OCI-LY7 (cell line): ENCODE measurements at regions not wholly inside any gene's neighbourhood (a gene's known extent, or its start where the extent isn't known, plus 50 kb on each side); places are given as distances from the start of the nearest gene placed in this dataset.

Source experiments
- BruUV-seq: library from RNA; stranded (reverse); fragments of 400-500 nt; replicated peaks from 2 replicates; lab custom pipeline; 2021; lab: Mats Ljungman, UMichigan
- CTCF ChIA-PET: fragments of 300-600 bp; sonication (Branson Sonifier 250); formaldehyde crosslinking; loops from one replicate; lab custom pipeline; 2022; ENCODE audit warnings: antibody characterized with exemption; ENCODE audit not compliant: unreplicated experiment; lab: Charles Lee
- POLR2A ChIA-PET: fragments of 300-600 bp; sonication (Branson Sonifier 250); formaldehyde crosslinking; loops from one replicate; lab custom pipeline; 2022; ENCODE audit warnings: antibody characterized with exemption; lab: Charles Lee
- DNase-seq: peaks from one replicate; pipeline ENCODE4 v3.0.0-alpha.2; 2015; ENCODE audit warnings: low spot score
- H2AFZ ChIP-seq: fragments of 200-600 bp; sonication (generic), shearing (Covaris generic); 2 replicates; pipeline ENCODE4 v1.6.1; 2014; ENCODE audit warnings: mild to moderate bottlenecking, antibody characterized with exemption, low read length, moderate library complexity
- H3K27ac ChIP-seq: fragments of 200-600 bp; sonication (generic); 2 replicates; pipeline ENCODE4 v1.5.1; 2014; ENCODE audit warnings: mixed run types, low read depth, mild to moderate bottlenecking, moderate library complexity, low read length, inconsistent platforms; ENCODE audit not compliant: poor library complexity, severe bottlenecking
- H3K36me3 ChIP-seq: fragments of 200-600 bp; sonication (generic); 2 replicates; pipeline ENCODE4 v1.6.1; 2014; ENCODE audit warnings: mild to moderate bottlenecking, antibody characterized with exemption, low read length, moderate library complexity, mixed read lengths; ENCODE audit not compliant: insufficient read depth
- H3K4me1 ChIP-seq: fragments of 200-600 bp; sonication (generic); 2 replicates; pipeline ENCODE4 v1.5.1; 2014; ENCODE audit warnings: mild to moderate bottlenecking, low read length; ENCODE audit not compliant: insufficient read depth, poor library complexity, severe bottlenecking
- H3K4me2 ChIP-seq: fragments of 200-600 bp; sonication (generic); 2 replicates; pipeline ENCODE4 v1.6.1; 2014; ENCODE audit warnings: mild to moderate bottlenecking, low read length
- H3K4me3 ChIP-seq: fragments of 200-600 bp; sonication (generic); 2 replicates; pipeline ENCODE4 v1.5.1; 2014; ENCODE audit warnings: mild to moderate bottlenecking, low read depth, low read length; ENCODE audit not compliant: poor library complexity, severe bottlenecking
- H3K79me2 ChIP-seq: fragments of 200-600 bp; sonication (generic); 2 replicates; pipeline ENCODE4 v1.6.1; 2016; ENCODE audit warnings: low read depth, mild to moderate bottlenecking, low read length, moderate library complexity, mixed read lengths; ENCODE audit not compliant: insufficient read depth
- H3K9me2 ChIP-seq: fragments of 200-600 bp; sonication (generic); 2 replicates; pipeline ENCODE4 v1.6.1; 2016; ENCODE audit warnings: mild to moderate bottlenecking, low read length, mixed read lengths; ENCODE audit not compliant: insufficient read depth
- H3K9me3 ChIP-seq: fragments of 200-600 bp; sonication (generic); 2 replicates; pipeline ENCODE4 v1.6.1; 2014; ENCODE audit warnings: mild to moderate bottlenecking, mixed run types, low read length, mixed read lengths
- H4K20me1 ChIP-seq: fragments of 200-600 bp; sonication (generic); 2 replicates; pipeline ENCODE4 v1.6.1; 2014; ENCODE audit warnings: mild to moderate bottlenecking, antibody characterized with exemption, low read length, moderate library complexity, mixed read lengths; ENCODE audit not compliant: insufficient read depth
- EZH2phosphoT487 ChIP-seq: fragments of 200-600 bp; sonication (generic); IDR thresholded peaks from 2 replicates; pipeline ENCODE4 v1.6.1; 2018; ENCODE audit warnings: low read depth, borderline replicate concordance, mild to moderate bottlenecking, mixed run types, antibody characterized with exemption, low read length, moderate library complexity, mixed read lengths
- intact Hi-C: fragments of 100-400 bp; cut with micrococcal nuclease; formaldehyde crosslinking; loops from one replicate; pipeline ENCODE4 v1.10.0; 2022; ENCODE audit not compliant: unreplicated experiment
- TF ChIP-seq, protein P1 (sequence below): fragments of 200-600 bp; sonication (generic); conservative IDR thresholded peaks from 2 replicates; pipeline ENCODE4 v1.5.1; 2014; ENCODE audit warnings: mild to moderate bottlenecking, antibody characterized with exemption, low read length, moderate library complexity, mixed read lengths

GRCh38 chr20:17811628-17811965, 111.8 kb downstream of the BANF2 start:
- no TSS peak for BruUV-seq
- POLR2A ChIA-PET = no interaction called here
- CTCF ChIA-PET = interaction anchor here (1.1 kb wide), 1 partner anchor 14 kb away, joined by 3 read pairs; no protein-coding TSS in a partner anchor

GRCh38 chr20:17810847-17811627, 111.3 kb downstream of the BANF2 start:
- H2AFZ ChIP-seq = no peak overlapping the region
- no peak overlapping the region for H3K27ac ChIP-seq
- ChIA-PET POLR2A (no interaction called here), CTCF (interaction anchor here (1.1 kb wide), 1 partner anchor 13 kb away, joined by 3 read pairs; no protein-coding TSS in a partner anchor)
- intact Hi-C loops = no loop called here
- H3K9me3 ChIP-seq = no peaks in the 10 kb centered on the region
- H3K4me3 ChIP-seq = no peak overlapping the region
- no peaks in the 10 kb centered on the region for H3K36me3 ChIP-seq
- H3K9me2 ChIP-seq = no peaks in the 10 kb centered on the region
- no TSS peak for BruUV-seq
- H3K4me1 ChIP-seq = peaks cover 16% of the 10 kb centered on the region
- TF ChIP-seq, protein P1, sequence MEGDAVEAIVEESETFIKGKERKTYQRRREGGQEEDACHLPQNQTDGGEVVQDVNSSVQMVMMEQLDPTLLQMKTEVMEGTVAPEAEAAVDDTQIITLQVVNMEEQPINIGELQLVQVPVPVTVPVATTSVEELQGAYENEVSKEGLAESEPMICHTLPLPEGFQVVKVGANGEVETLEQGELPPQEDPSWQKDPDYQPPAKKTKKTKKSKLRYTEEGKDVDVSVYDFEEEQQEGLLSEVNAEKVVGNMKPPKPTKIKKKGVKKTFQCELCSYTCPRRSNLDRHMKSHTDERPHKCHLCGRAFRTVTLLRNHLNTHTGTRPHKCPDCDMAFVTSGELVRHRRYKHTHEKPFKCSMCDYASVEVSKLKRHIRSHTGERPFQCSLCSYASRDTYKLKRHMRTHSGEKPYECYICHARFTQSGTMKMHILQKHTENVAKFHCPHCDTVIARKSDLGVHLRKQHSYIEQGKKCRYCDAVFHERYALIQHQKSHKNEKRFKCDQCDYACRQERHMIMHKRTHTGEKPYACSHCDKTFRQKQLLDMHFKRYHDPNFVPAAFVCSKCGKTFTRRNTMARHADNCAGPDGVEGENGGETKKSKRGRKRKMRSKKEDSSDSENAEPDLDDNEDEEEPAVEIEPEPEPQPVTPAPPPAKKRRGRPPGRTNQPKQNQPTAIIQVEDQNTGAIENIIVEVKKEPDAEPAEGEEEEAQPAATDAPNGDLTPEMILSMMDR = no peak
- no peak for TF ChIP-seq EZH2phosphoT487
- no peaks in the 10 kb centered on the region for H3K79me2 ChIP-seq
- H3K4me2 ChIP-seq = peak overlapping the region; percentile 42
- no peaks in the 10 kb centered on the region for H4K20me1 ChIP-seq
- peak; percentile 27 for DNase-seq

More at GRCh38 chr20:17811628-17811965, 111.8 kb downstream of the BANF2 start:
- no peaks in the 10 kb centered on the region for H3K9me3 ChIP-seq
- no peak overlapping the region for H3K27ac ChIP-seq
- H4K20me1 ChIP-seq = no peaks in the 10 kb centered on the region
- H3K36me3 ChIP-seq = no peaks in the 10 kb centered on the region
- H3K4me3 ChIP-seq = no peak overlapping the region
- H3K9me2 ChIP-seq = no peaks in the 10 kb centered on the region
- no peaks in the 10 kb centered on the region for H3K79me2 ChIP-seq
- H3K4me2 ChIP-seq = peak overlapping the region; percentile 42
- intact Hi-C loops = no loop called here
- no peak overlapping the region for H2AFZ ChIP-seq
- H3K4me1 ChIP-seq = peaks cover 16% of the 10 kb centered on the region
- DNase-seq = no peak
- TF ChIP-seq EZH2phosphoT487 = no peak
- TF ChIP-seq, protein P1 = no peak

DNA sequence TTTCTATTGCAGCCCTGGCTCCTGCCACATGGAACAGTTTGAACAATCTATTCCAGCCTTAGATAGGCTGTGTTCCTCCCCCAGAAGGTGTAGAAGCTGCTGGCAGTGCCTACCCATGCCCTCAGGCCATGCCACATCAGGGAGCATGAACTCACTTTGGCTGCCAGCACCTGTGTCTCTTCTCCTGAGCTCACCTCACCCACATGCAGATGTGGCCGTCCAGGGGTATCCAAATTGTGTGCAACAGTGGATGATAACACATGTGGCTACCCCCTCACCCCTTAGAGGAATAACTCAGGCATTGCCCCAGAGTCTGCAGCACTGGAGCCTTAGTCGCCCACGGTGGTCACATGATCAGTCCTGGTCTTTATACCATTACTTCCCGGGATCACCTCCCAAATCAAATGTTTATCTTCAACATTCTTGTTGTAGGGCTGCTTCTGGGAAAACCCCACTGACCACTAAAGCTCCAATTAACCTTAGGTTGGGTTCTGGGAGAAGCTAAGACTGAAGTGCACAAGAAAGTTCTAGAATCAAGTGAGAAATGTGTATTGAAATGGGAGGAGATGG, 110.4 kb downstream of the BANF2 start:
- H3K36me3 ChIP-seq = no peaks in the 10 kb centered on the region
- peaks cover 16% of the 10 kb centered on the region for H3K4me1 ChIP-seq
- H3K79me2 ChIP-seq = no peaks in the 10 kb centered on the region
- no peak for TF ChIP-seq EZH2phosphoT487
- TF ChIP-seq, protein P1 = no peak
- H3K27ac ChIP-seq = no peak overlapping the region
- H2AFZ ChIP-seq = no peak overlapping the region
- BruUV-seq = no TSS peak
- H4K20me1 ChIP-seq = no peaks in the 10 kb centered on the region
- no peaks in the 10 kb centered on the region for H3K9me3 ChIP-seq
- ChIA-PET CTCF (no interaction called here), POLR2A (interaction anchor here (0.6 to 0.9 kb wide), 2 partner anchors 9 to 45 kb away, joined by 3 read pairs; no protein-coding TSS in a partner anchor)
- intact Hi-C loops = no loop called here
- H3K4me3 ChIP-seq = no peak overlapping the region
- H3K9me2 ChIP-seq = no peaks in the 10 kb centered on the region
- no peak for DNase-seq
- no peak overlapping the region for H3K4me2 ChIP-seq
